B cell (primary cell): ENCODE measurements at regions not wholly inside any gene's neighbourhood (a gene's known extent, or its start where the extent isn't known, plus 50 kb on each side); places are given as distances from the start of the nearest gene placed in this dataset.

Source experiments
- ATAC-seq: fragments of 200-7000 bp; cut with Tn5 transposase; one replicate; pipeline ENCODE4 v1.10.0; 2021; ENCODE audit warnings: low read depth, mild to moderate bottlenecking, moderate number of reproducible peaks, moderate library complexity
- CTCF ChIA-PET: fragments of 350-600 bp; sonication (Branson Sonifier 250); formaldehyde crosslinking; loops from one replicate; lab custom pipeline; 2021; ENCODE audit warnings: antibody characterized with exemption, inconsistent platforms; lab: Charles Lee
- POLR2A ChIA-PET: fragments of 350-600 bp; sonication (Branson Sonifier 250); formaldehyde crosslinking; loops from one replicate; lab custom pipeline; 2021; ENCODE audit warnings: antibody characterized with exemption; lab: Charles Lee
- DNase-seq: peaks from one replicate; pipeline ENCODE4 v3.0.0; 2013
- H2AFZ ChIP-seq: 2 replicates; pipeline ENCODE4 v1.6.1; 2012; ENCODE audit warnings: mild to moderate bottlenecking, low read depth, low read length; ENCODE audit not compliant: insufficient read depth, poor library complexity, severe bottlenecking
- H3K27ac ChIP-seq, 2 donors: 1 replicate in 1 of 2; 2 replicates in 1 of 2; pipeline ENCODE4 v1.5.1; 2012 to 2013; ENCODE audit warnings: low read length in 2 of 2, mild to moderate bottlenecking in 2 of 2, moderate library complexity in 1 of 2
- H3K27me3 ChIP-seq, 4 experiments: fragments of 200-600 bp in 1 of 4; sonication (generic) in 1 of 4; replicated peaks in 1 of 4; 1 replicate in 2 of 4; 2 replicates in 2 of 4; pipeline versions ENCODE4 v1.6.1 to v1.7.0; 2013 to 2016; ENCODE audit warnings: low read length in 3 of 4, mild to moderate bottlenecking in 2 of 4, mixed read lengths in 1 of 4, moderate library complexity in 1 of 4; ENCODE audit not compliant: insufficient read depth in 4 of 4, control insufficient read depth in 3 of 4; ENCODE audit errors: control extremely low read depth in 1 of 4
- H3K36me3 ChIP-seq, 2 experiments: replicated peaks in 1 of 2; 1 replicate in 1 of 2; 2 replicates in 1 of 2; pipeline versions ENCODE4 v1.6.1 to v1.7.1; 2013; ENCODE audit warnings: low read length in 1 of 2; ENCODE audit not compliant: insufficient read depth in 2 of 2, control insufficient read depth in 1 of 2; ENCODE audit errors: control extremely low read depth in 1 of 2, extremely low read depth in 1 of 2
- H3K4me1 ChIP-seq, 2 donors: fragments of 200-600 bp in 1 of 2; sonication (generic) in 1 of 2; 1 replicate in 1 of 2; 2 replicates in 1 of 2; pipeline versions ENCODE4 v1.5.1 to v1.6.1; 2013 to 2017; ENCODE audit warnings: low read length in 2 of 2; ENCODE audit not compliant: control insufficient read depth in 2 of 2, insufficient read depth in 2 of 2
- H3K4me2 ChIP-seq: replicated peaks from 2 replicates; pipeline ENCODE3; 2012; ENCODE audit warnings: mild to moderate bottlenecking, low read depth, low read length; ENCODE audit not compliant: poor library complexity, severe bottlenecking
- H3K4me3 ChIP-seq, 5 experiments: fragments of 200-600 bp in 1 of 5; sonication (generic) in 1 of 5; 1 replicate in 3 of 5; 2 replicates in 2 of 5; pipeline versions ENCODE4 v1.5.1 to v1.7.0; 2011 to 2016; ENCODE audit warnings: low read length in 4 of 5, mild to moderate bottlenecking in 4 of 5, low read depth in 2 of 5, control low read depth in 1 of 5, moderate library complexity in 1 of 5; ENCODE audit not compliant: insufficient read depth in 1 of 5; ENCODE audit errors: control extremely low read depth in 1 of 5, extremely low read depth in 1 of 5
- H3K79me2 ChIP-seq: fragments of 200-600 bp; sonication (generic); one replicate; pipeline ENCODE4 v1.6.0; 2016; ENCODE audit warnings: low read length; ENCODE audit not compliant: control insufficient read depth, insufficient read depth
- H3K9ac ChIP-seq: fragments of 200-600 bp; sonication (generic); 2 replicates; pipeline ENCODE4 v1.6.1; 2017; ENCODE audit warnings: mild to moderate bottlenecking, low read length, moderate library complexity
- H3K9me3 ChIP-seq, 3 donors: one replicate each; pipeline versions ENCODE4 v1.6.1 to v1.7.1; 2013; ENCODE audit warnings: low read length in 2 of 3; ENCODE audit not compliant: control insufficient read depth in 2 of 3, insufficient read depth in 1 of 3; ENCODE audit errors: control extremely low read depth in 1 of 3
- H4K20me1 ChIP-seq: 2 replicates; pipeline ENCODE4 v1.6.0; 2012; ENCODE audit warnings: mild to moderate bottlenecking, low read length; ENCODE audit not compliant: insufficient read depth, control insufficient read depth, poor library complexity, severe bottlenecking
- H3K27ac Mint-ChIP-seq: one replicate; pipeline ENCODE4 v1.8.0; 2021; ENCODE audit warnings: mixed read lengths
- H3K27me3 Mint-ChIP-seq: one replicate; pipeline ENCODE4 v1.8.0; 2021; ENCODE audit warnings: mixed read lengths
- H3K4me1 Mint-ChIP-seq: one replicate; pipeline ENCODE4 v1.8.0; 2021; ENCODE audit warnings: mixed read lengths
- H3K4me3 Mint-ChIP-seq: one replicate; pipeline ENCODE4 v1.8.0; 2021; ENCODE audit warnings: mixed read lengths
- H3K9me3 Mint-ChIP-seq: one replicate; pipeline ENCODE4 v1.8.0; 2022; ENCODE audit warnings: mixed read lengths; ENCODE audit not compliant: insufficient read depth
- CTCF ChIP-seq: fragments of 200-600 bp; IDR thresholded peaks from one replicate; pipeline ENCODE4 v1.8.0; 2022; ENCODE audit warnings: antibody characterized with exemption, mild to moderate bottlenecking
- EZH2 ChIP-seq: IDR thresholded peaks from 2 replicates; pipeline ENCODE4 v1.6.1; 2012; ENCODE audit warnings: borderline replicate concordance, low read depth, mild to moderate bottlenecking, moderate library complexity, low read length; ENCODE audit not compliant: insufficient read depth, poor library complexity, severe bottlenecking
- WGBS: methylation state at CpG from one replicate; pipeline ENCODE4 v1.1.5; 2013; ENCODE audit warnings: missing lambda C conversion rate; ENCODE audit not compliant: insufficient coverage; 5-methylcytosine and 5-hydroxymethylcytosine counted together
- intact Hi-C: fragments of 100-400 bp; cut with micrococcal nuclease; formaldehyde crosslinking; loops from one replicate; pipeline ENCODE4 v1.10.0; 2022

DNA sequence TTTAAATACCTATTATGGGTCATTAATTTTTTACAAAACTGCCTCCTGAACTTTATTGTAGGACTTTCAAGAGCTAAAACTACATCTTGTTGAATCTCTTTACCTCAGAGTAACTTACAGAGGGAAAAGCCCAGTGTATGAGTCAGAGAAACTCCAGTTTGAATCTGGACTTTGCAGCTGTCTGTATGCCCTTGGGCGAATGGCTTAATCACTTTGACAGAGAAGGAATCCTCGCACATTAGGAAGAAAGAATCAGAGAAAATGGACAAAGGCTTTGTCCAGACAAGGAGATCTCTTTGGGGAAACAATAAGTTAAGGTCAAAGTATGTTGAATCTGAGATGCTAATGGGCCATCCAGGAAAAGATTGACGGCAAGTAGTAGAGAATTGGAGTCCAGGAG is 484.2 kb upstream of the CELF2 start:
- no peak overlapping the region for H3K27ac Mint-ChIP-seq
- H3K9me3 ChIP-seq: no peaks in the 10 kb centered on the region
- H3K27ac ChIP-seq: no peak overlapping the region
- POLR2A ChIA-PET: no interaction called here
- H3K9ac ChIP-seq: no peak overlapping the region
- WGBS: 88% methylated on average over 2 of the region's 3 CpGs
- no peak for ATAC-seq
- CTCF ChIA-PET: no interaction called here
- no peaks in the 10 kb centered on the region for H3K9me3 Mint-ChIP-seq
- no peak for TF ChIP-seq CTCF
- no peak for TF ChIP-seq EZH2
- intact Hi-C loops: no loop called here
- no peak overlapping the region for H3K4me2 ChIP-seq
- no peaks in the 10 kb centered on the region for H4K20me1 ChIP-seq
- H3K4me1 ChIP-seq: no peaks in the 10 kb centered on the region
- H3K79me2 ChIP-seq: no peaks in the 10 kb centered on the region
- H2AFZ ChIP-seq: no peak overlapping the region
- H3K27me3 Mint-ChIP-seq: no peaks in the 10 kb centered on the region
- no peak overlapping the region for H3K4me3 Mint-ChIP-seq
- no peaks in the 10 kb centered on the region for H3K36me3 ChIP-seq
- H3K27me3 ChIP-seq: no peaks in the 10 kb centered on the region
- no peak overlapping the region for H3K4me3 ChIP-seq
- H3K4me1 Mint-ChIP-seq: no peaks in the 10 kb centered on the region
- no peak for DNase-seq

DNA sequence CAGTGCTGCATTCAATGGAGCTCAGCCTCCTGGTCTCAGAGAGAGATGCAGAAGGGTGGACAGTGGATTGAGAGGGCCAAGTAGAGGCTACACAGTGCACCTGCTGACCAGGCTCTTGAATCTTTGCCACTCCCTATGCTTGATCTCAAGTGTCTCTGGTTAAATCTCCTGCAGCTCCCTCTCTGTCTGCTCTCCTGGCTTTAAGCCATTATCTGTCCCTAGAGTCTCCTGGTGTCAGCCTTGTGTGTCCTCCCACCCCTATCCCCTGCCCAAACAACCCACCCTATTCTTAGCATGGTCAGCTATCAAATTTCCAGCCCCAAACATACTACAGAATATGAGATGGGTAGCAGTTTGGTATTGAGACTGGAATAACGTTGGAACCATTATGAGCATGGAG is 479.3 kb upstream of the CELF2 start:
- no peak overlapping the region for H3K4me2 ChIP-seq
- no peak overlapping the region for H2AFZ ChIP-seq
- H4K20me1 ChIP-seq: no peaks in the 10 kb centered on the region
- ATAC-seq (no peak), DNase-seq (no peak)
- Mint-ChIP-seq H3K9me3 (no peaks in the 10 kb centered on the region), H3K27ac (no peak overlapping the region), H3K4me1 (no peaks in the 10 kb centered on the region), H3K27me3 (no peaks in the 10 kb centered on the region), H3K4me3 (no peak overlapping the region)
- no peaks in the 10 kb centered on the region for H3K36me3 ChIP-seq
- no peaks in the 10 kb centered on the region for H3K4me1 ChIP-seq
- H3K9me3 ChIP-seq: peaks cover 0 to 1% (median 0%) of the 10 kb centered on the region in 3 donors
- WGBS: 86% methylated on average over 1 of the region's 1 CpG
- no peaks in the 10 kb centered on the region for H3K79me2 ChIP-seq
- no peak overlapping the region for H3K4me3 ChIP-seq
- H3K27me3 ChIP-seq: peaks cover 0 to 2% (median 0%) of the 10 kb centered on the region in 4 experiments
- POLR2A ChIA-PET: no interaction called here
- intact Hi-C loops: no loop called here
- H3K27ac ChIP-seq: no peak overlapping the region
- TF ChIP-seq CTCF (no peak), EZH2 (no peak)
- CTCF ChIA-PET: no interaction called here
- H3K9ac ChIP-seq: no peak overlapping the region
